ENCODE measurements at regions not wholly inside any gene's neighbourhood (a gene's known extent, or its start where the extent isn't known, plus 50 kb on each side); places are given as distances from the start of the nearest gene placed in this dataset.

DNA sequence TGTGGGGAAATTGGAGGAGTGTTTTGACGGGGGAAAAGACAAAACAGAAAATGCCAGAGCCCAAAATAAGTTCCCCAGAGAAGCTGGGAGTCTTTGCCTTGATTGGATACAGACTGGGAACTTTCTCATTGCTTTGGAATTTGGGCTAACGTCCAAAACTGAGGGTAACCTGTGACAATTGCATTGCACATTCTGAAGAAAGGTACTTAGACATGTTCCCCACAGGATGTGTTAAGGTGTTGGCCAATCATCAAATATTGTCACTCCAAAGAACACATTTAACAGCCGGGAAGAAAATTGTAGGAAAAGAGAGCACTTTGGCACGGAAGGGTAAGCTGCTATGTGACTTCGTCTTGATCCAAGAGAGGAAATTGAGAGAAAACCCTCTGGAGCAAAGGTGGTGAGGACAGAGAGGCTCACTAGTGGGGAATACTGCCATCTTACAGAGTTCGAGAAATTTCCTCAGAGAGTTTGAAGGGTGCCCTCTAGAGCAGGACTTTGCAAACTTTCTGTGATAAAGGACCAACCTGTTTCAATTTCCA is 619.5 kb upstream of the TBL1XR1 start:
- peak; percentile 82 for DNase-seq (ENCODE audit: low spot score)

DNA sequence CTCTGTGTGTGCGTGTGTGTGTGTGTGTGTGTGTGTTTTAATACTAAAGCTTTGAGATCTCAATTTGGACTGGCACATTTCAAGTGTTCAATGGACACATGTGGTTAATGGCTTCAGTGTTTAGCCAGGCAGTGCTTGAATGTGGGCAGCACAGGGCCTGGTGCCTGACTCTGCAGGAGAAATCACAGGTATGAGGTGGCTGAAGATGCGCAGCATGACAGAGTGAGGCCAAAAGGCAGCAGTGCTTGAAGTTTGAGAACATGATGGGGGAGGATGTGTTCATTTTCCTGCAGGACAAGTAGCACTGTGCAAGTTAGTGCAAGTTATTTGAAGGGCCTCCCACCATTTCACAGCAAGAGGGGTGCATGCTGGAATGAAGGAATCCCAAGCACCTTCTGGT is 620.5 kb upstream of the TBL1XR1 start:
- DNase-seq (ENCODE audit: low spot score): no peak

DNA sequence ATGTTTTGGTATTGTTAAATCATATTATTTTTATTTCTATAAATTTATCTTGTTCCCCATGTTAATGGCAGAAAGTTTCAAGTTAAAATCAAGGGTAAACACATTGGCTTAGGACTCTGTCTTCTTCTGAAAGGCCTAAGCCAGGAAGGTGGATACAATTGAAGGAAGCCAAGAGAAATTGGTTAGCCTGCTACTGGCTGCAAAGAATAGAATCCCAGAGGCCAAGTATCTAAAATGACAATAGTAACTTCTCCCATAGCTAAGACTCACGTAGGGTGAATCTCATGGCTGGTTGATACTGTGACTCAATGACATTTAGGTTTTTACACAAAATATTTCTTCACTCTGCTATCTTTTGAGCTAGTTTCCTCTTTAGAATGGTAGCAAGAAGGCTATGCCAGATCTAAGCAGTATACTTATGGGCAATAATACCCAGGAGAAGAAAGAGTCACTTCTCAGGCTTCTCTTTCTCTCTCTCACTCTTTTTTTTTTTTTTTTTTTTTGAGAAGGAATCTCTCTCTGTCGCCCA is 621.5 kb upstream of the TBL1XR1 start:
- no peak for DNase-seq (ENCODE audit: low spot score)

DNA sequence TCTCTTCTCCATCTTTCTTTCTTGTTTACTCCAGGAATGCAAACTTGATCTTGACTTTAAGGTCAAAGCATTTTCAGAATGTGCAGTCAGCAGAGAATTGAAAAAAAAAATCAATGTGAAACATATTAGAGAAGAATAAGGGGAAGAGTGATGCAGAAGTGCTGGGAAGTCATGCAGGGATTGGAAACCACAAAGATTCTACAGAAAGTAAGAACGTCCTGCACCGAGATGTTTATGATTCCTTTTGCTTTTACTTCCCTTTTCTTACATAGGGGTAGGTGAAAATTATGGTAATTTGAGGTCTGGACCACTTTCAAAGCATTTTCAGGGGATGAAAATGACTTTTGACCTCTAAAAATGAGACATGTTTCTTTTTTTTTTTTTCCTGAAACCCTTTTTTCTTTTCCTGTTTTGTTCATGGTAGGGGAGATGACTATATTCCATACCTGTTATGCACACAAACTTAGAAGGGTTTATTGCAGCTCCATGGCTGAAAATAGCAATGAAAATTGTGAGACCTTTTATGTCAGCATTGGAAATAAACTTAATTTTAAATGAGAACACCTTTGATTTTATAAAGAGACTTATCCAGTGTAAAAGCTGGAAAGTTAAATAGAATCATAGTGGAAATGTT is 623.5 kb upstream of the TBL1XR1 start:
- no peak for DNase-seq (ENCODE audit: low spot score)

DNA sequence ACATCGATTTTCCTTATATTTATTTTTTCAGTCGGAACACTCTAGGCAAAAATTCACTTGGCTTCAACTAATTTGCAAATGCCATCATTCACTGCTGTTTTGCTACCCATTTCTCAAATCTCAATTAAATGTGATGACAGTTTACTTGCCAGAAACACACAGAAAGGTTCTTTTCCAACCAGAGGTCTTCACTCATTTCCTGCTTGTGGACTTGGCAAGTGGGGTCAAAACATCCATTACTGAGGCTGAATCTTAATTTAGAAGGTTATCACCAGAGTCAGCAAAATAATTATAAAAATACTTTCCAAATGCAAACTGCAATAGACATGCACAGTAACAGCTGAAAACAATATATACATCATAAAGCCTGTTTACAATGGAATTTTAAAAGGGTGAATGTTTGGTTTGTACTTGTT is 625.4 kb upstream of the TBL1XR1 start:
- no peak for DNase-seq (ENCODE audit: low spot score)

DNA sequence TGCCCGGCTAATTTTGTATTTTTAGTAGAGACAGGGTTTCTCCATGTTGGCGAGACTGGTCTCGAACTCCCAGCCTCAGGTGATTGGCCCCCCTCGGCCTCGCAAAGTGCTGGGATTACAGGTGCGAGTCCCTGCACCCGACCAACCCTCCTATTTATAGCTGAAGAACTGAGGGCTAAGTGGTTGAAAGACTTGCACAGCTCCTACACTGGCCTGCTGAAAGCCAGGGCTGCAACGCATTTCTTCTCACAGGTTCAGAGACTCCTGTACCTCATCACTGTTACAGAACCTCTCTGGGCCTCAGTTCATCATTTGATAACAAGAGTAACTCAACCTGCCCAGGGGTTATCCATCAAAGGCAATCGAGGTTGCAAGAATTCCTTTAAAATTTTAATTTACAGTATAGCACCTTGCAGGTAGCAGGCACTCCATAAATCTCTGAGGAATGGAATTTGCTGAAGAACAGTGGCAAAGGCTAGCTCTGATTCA is 626.5 kb upstream of the TBL1XR1 start:
- no peak for DNase-seq (ENCODE audit: low spot score)

DNA sequence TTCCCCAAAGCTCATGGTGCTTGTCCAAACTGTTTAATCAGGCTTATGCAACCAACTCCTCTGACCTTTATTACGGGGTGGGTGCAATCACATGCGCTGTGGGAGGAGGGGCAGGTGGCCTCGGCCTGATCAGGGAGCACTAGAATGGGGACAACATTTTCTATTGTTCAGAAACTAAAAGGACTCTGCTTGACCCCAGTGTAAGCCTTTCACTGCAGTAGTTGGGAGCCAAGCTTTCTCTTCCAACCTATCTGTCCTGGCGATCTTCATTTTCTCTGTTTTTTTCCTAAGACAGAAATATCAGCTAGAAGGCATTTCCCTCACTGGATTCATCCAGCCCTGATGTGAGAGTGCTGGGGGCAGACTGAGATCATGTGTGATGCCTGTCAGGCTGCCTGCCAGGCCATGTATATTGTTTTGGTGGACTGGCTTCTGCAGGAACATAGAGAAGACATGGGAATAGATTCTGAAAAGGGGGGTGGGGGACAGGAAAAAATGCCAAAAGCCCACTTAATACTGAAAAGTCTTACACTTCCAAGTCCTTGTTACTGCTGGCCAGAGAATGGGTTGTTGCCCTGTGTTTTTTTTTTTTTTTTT is 627.0 kb upstream of the TBL1XR1 start:
- peak; percentile 24 for DNase-seq (ENCODE audit: low spot score)

DNA sequence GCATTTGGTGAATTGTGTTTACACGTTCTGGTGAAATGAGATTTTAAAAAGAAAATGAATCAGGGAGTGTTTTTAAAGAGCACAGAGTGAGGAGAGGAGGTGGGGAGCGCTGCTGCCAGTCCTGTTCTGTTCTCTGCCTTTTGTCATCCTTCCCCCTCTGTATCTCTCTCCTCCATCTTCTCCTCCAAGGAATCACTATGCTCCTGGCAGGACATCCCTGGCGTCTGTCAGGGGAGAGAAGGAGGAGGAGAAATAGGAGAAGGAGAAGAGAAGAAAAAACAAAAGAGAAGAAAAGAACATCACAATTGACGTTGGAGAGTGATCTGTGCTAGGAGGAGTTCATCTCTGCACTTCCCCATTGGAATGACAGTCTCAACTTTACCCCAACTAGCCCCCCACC is 627.6 kb upstream of the TBL1XR1 start:
- DNase-seq (ENCODE audit: low spot score): no peak

DNA sequence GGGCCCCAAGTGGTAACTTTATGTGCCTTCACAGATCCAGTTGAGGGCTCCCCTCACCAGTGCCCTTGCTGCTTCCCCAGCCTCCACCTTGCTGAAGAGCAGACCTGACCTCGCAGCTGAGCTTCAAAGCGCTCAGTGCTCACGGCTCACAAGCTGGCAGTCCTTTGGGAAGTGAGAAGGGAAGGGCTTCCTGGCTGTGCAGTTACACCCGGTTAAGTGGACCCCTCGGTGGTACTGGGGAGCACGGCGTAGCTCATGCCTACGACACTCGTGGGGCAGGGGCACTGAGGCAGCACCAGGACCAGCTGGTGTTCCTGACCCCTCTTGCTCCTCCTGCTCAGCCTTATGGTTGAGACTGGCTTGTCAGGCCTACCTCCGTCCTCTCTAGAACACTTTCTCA is 629.0 kb upstream of the TBL1XR1 start:
- no peak for DNase-seq (ENCODE audit: low spot score)

DNA sequence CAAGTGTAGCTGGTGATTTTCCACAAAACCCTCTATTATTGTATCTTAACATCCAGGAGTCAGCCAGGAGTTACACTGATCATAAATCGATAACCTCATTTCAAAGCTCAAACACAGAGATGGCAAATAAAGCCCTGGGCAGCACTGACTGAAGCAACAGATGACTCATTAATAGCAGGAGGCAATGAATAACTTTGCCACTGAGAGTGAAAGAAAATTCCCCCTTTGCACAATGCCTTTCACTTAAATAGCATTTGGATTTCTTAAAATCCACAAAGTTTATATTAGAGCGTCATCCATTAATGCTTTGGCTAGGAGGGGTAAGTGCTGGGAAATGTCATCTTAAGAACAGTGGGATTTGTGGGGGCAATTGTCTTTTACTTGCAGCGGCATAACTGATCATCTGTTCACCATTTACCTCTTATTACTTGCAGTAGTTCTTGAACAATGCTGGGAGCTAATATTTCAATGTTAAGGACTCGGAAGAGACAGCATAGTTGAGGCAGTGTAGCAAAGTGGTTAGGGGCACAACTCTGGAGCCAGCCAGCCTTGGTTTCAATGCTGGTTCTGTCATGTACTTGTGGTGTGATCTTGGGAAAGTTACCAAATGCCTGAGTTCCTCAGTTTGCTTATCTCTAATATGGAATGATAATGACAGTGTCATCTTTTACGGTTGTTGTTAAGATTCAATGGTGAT is 630.4 kb upstream of the TBL1XR1 start:
- no peak for DNase-seq (ENCODE audit: low spot score)

DNA sequence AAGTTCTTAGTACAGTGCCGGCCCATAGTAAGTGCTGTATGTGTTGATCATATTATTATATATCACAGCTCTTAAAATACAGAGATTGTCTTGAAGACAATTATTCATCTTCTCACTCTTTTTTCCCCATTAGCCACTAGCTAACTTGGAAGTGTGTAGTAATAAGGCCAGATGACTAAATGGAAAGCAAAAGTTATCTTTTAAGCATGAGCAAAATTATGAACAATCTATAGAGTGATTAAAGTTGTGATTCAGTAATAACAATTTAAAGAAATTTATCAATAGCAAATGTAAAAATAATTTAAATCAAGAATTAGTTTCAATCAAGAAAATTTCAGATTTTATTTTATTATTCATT is 630.9 kb upstream of the TBL1XR1 start:
- DNase-seq (ENCODE audit: low spot score): no peak

DNA sequence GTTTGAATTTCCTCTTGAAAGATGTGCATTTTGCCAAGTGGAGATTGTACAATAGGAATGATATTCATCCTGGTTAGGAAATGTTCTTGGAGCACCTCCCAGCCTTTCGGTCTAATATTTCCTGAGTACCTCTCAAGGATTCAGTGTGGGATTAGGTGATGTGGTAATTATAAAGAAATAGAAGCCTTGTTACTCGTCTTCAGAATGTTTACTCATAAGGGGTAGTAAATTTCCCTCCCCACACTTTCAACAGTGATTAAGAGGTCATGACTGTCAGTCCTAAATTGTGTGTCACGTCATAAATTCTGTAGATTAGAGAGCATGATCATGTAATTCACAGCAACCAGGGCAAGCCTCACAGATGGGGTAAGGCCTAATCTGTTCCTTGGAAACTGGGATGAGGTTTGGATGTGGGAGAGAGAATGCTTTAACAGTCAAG is 633.1 kb upstream of the TBL1XR1 start:
- DNase-seq (ENCODE audit: low spot score): no peak

DNA sequence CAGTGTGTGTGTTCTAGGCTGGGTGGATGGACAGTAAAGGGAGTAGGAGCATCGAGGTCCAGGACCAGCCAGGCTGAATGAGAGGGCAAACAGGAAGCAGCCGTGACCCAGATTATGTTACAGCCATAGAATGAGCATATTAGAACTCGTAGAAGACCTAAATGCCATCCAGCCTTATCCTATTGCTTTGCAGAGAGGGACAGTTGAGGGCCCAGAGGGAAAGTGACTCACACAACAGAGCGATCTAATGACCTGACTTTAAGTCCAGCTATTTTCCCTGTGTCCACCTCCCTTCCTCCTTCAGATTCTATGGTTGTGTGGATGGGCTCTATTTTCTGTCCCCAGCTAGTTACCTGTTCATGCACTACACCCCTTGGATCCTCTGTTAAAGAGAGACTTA is 634.1 kb upstream of the TBL1XR1 start:
- no peak for DNase-seq (ENCODE audit: low spot score)

DNA sequence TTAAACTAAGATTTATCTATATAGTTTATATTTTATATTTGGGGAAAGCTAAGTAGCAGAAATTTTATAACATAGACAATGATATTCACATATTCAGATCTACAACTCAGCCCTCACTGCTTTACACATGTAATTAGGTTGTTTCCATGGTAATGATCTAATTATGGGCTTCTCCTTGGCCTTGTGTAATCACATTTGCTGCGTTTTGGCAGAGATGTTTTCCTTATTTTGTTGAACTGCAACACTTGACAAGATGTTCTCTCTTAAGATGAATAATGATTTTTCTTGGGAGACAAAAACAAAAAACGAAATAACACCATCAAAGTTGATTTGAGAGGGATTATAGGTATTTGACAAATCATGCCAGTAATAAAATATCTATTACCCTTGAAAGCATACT is 635.6 kb upstream of the TBL1XR1 start:
- no peak for DNase-seq (ENCODE audit: low spot score)

DNA sequence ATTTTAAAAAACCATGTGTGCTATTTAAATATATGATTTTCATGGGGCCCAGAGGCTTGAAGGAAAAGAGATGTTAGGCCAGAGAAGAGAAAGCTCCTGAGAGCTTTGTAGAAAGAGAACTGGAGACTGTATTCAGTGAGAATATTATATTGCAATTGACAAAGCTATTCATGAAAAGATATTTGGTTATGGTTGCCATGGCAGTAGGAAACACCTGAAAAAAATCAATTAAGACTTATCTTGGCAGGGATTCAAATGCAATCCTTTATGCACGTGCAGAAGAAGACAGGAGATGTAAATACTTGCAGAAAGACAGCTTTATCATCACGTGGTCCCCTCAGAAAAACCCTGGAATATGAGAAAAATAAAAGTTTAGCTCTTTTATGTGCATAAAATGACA is 636.0 kb upstream of the TBL1XR1 start:
- DNase-seq (ENCODE audit: low spot score): no peak

DNA sequence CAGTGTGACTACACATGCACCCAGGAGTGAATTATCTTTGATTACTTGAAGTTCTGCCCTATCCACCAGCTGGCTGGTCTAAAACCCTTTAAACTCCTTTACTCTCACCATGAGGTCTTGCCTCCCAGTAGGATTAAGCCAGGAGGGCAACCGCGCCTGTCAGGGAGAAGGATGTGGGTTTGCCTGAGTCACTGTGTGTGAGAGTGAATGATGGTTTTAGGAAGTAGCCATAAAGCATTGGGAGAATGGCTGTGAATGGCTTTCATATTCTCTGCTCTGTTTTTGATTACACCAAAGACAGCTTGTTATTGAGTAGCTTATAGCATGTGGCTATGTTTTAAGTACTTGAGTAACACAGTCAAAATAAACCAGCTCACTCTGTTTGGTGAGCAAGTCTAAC is 637.7 kb upstream of the TBL1XR1 start:
- DNase-seq (ENCODE audit: low spot score): peak; percentile 47

DNA sequence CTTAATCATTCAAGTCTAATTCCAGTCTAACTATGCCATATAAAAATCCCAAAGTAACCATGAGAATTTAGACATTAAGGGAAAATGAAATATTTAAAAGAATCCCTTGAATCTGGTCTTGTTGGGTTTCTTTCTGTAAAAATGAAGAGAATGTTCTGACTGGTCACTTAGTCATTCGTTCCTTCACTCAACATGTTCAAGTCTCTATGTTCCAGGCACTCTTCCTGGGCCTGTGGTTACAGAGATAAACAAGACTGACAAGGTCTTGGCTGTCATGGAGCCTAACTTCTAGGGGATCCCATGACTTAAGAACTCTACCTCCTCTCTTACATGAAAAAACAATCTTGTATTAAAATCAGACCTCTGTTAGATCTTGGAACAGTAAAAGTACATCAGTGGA is 638.6 kb upstream of the TBL1XR1 start:
- no peak for DNase-seq (ENCODE audit: low spot score)

DNA sequence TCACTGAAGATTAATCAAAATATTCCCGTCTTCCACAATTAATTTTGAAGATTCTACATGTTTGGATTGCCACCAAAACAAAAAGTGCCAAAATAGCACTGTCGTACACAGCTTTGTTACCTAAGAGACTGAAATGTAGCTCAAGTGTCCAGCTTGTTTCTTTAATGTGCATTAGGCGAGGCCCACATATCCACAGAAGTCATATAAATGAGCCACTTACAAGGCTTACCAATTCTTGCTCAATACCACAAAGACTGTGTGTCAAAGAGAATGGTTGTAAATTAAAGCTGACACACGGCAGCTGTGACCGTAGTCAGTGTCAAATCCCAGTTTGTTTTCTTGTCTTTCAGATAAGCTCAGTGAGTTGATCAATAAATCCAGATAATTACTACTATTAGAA is 639.4 kb upstream of the TBL1XR1 start:
- no peak for DNase-seq (ENCODE audit: low spot score)

DNA sequence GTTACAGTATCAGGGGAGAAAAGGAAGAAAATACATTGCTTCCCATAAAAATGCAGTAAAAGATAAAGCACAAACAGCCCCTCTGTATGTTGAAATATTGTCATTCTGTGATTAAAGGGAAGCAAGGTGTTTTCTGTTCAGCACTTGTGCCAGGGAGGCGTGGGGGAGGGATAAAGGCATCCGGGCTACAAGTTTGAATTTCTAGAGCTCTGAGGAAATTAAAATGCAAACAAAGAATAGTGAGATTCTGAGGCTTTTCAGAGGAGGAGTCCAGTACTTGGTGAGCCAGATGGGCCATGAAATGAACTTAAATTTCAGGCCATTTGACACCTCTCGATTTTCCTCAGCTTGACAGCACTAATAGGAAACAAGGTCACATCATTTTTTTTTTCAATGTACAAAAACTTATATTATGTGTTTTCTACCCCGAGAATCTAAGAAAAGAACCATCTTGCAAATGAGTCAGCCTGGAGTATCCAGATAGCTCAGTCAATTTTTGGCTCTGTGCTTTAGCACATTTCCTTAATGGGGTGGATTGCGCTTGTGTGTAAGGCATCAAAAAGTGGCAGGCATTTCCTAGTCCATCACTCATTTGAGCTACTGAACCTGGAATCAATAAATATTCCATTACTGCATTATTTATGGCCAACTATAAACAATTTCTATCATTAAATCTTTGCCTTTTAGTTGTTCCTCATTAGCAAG is 640.8 kb upstream of the TBL1XR1 start:
- DNase-seq (ENCODE audit: low spot score): no peak

DNA sequence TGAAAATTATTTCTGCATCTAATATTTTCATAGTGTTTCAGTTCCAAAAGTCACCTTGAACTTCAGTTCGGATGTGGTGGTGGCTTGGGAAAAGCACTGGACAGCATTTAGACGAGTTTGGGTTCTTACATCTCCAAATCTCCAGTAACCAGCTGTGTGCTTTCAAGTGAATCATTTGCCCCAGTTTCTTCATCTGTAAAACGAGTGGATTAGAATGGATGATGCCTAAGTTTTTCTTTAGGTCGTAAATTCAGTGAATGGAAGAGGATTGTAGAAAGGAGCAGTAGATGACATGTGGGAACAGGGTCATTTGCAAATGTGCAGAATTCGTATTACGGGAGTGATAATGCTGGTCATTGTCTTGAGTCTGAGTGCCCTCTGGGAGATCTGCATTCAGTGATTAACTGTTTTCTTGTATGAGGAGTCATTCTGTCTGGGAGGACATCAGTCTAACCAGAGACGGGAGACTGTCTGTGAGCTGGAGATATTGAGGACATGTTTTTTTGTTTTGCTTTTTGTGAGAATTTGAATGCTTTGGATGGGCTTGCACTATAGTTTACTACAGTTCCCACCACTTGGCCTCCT is 641.6 kb upstream of the TBL1XR1 start:
- no peak for DNase-seq (ENCODE audit: low spot score)

DNA sequence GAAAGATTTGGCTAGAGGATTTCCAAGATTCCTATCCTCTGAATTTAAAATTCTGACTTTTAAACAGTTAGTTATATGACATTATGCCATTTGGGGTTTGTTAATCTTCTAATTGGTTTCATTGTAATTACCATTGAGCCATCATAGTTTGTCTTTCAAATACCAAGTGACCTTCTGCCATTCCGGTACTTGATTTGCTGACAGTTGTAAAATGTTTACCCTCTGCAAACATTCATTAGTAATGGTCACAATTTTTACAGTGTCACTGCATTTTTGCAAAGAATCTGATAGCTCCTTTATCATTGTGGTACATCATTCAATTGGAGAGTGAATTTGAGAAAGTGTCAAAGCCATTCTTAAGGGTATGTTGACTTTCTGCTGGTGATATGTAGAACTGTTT is 645.0 kb upstream of the TBL1XR1 start:
- no peak for DNase-seq (ENCODE audit: low spot score)

Measured in LoVo (cell line).